ENCODE measurements at regions not wholly inside any gene's neighbourhood (a gene's known extent, or its start where the extent isn't known, plus 50 kb on each side); places are given as distances from the start of the nearest gene placed in this dataset.
A peak's percentile ranks its signal among the peaks of the same experiment; 100 is the strongest.

DNA sequence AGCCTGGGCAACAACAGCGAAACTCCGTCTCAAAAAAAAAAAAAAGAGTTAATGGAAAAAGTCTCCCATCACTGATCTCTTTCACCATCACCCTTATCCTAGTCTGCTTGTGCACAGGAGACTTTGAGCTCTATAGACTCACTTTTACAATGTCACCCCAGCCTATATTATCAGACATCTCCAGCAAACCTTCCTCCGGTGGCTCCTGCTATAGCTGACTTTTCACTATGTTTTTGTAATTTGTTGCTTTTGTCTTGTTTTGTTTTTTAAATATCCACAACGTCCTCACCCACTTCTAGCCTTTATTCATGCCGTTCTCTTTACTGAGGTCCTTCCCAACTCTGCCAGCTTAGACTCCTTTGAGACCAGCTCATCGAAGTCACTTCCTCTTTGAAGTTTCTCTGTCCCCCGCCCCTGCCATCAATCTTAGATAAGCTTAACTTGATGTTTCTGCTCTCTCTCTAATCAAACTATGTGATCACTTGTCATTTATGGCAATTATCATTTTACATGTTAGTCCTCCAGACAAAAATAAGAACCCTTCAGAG is 82.7 kb upstream of the CHD2 start:
- WGBS: 69% methylated on average over 7 of the region's 7 CpGs
- H3K9me3 ChIP-seq: no peaks in the 10 kb centered on the region
- no peaks in the 10 kb centered on the region for H3K27me3 ChIP-seq
- no peak for TF ChIP-seq POLR2AphosphoS5 (IDR thresholded peaks at IDR 0.05)
- no peak for TF ChIP-seq CTCF (IDR thresholded peaks at IDR 0.05)
- no peak for TF ChIP-seq POLR2A (IDR thresholded peaks at IDR 0.05; ENCODE audit: low read depth)
- TF ChIP-seq EP300 (IDR thresholded peaks at IDR 0.05): no peak
- H3K4me1 ChIP-seq: peaks cover 13 to 31% (median 21%) of the 10 kb centered on the region in 4 donors
- H3K4me3 ChIP-seq: no peak overlapping the region
- intact Hi-C loops (cut with DNase I): no loop called here
- no peak overlapping the region for H3K27ac ChIP-seq (replicated peaks in 1 of 4)
- no peaks in the 10 kb centered on the region for H3K36me3 ChIP-seq
- no peak for DNase-seq (ENCODE audit: extremely low spot score)

GRCh38 chr15:92818651-92819277 is 81.4 kb upstream of the CHD2 start:
- Histone ChIP-seq H3K36me3 (no peaks in the 10 kb centered on the region), H3K27ac (replicated peaks in 1 of 4) (no peak overlapping the region), H3K27me3 (no peaks in the 10 kb centered on the region), H3K4me3 (no peak overlapping the region), H3K9me3 (no peaks in the 10 kb centered on the region), H3K4me1 (peaks cover 13 to 29% (median 20%) of the 10 kb centered on the region in 4 donors)
- DNase-seq (ENCODE audit: extremely low spot score): no peak
- no peak for TF ChIP-seq POLR2A (IDR thresholded peaks at IDR 0.05; ENCODE audit: low read depth)
- no peak for TF ChIP-seq POLR2AphosphoS5 (IDR thresholded peaks at IDR 0.05)
- no peak for TF ChIP-seq CTCF (IDR thresholded peaks at IDR 0.05)
- no peak for TF ChIP-seq EP300 (IDR thresholded peaks at IDR 0.05)
- 73% methylated on average over 16 of the region's 16 CpGs for WGBS
- intact Hi-C loops (cut with DNase I): no loop called here

DNA sequence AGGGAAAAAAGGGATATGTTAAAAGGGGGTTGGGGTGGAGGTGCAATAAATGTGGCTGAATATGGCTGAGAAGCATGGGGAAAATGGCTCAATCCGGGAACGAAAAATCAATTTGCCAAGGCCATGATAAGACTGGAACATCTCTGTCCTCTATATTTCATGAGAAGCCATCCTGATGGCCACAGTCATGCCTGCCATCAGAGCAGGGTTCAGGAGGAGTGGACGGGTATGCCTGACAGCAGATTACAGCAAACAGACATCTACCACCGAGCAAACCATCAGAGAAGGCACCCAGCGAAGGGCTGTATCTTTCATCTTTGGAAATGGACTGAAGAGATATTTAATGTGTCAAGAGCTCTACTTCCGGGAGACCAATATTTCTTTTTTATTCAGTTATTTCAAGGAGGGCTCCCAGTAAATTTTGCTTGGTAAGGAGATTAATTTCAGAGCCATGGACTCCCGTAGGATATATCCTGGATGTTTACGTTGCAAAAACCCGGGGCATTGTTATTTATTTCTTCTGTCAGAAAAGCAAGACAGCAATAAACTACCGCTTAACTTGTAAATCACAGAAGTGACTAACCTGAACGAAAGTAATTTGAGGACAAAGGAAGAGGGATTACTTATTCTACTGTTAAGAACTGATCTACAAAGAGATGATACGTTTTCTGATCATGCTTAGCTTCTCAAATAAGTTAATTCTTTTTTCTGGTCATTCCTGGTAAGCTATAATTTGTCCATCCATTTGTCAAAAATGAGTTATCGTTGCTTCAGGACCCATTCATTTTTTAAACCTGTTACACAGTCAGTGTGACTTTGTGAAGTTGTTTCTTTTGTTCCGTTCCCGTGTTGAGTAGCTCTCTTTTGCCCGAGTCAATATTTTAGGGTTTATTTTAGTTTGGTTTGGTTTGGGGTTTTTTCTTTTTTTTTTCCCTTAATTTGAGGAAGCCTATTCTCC is 80.6 kb upstream of the CHD2 start:
- H3K4me3 ChIP-seq: peak overlapping the region; percentile 40 to 54 (median 48)
- no peak for TF ChIP-seq POLR2AphosphoS5 (IDR thresholded peaks at IDR 0.05)
- TF ChIP-seq CTCF (IDR thresholded peaks at IDR 0.05): no peak
- no peak for TF ChIP-seq EP300 (IDR thresholded peaks at IDR 0.05)
- TF ChIP-seq POLR2A (IDR thresholded peaks at IDR 0.05; ENCODE audit: low read depth): no peak
- no peaks in the 10 kb centered on the region for H3K9me3 ChIP-seq
- H3K36me3 ChIP-seq: no peaks in the 10 kb centered on the region
- H3K27ac ChIP-seq (replicated peaks in 1 of 4): peak overlapping the region; percentile 78 to 85 (median 83)
- H3K4me1 ChIP-seq: peaks cover 13 to 29% (median 20%) of the 10 kb centered on the region in 4 donors
- WGBS: 33% methylated on average over 16 of the region's 16 CpGs
- no peaks in the 10 kb centered on the region for H3K27me3 ChIP-seq
- no peak for DNase-seq (ENCODE audit: extremely low spot score)
- intact Hi-C loops (cut with DNase I): no loop called here

DNA sequence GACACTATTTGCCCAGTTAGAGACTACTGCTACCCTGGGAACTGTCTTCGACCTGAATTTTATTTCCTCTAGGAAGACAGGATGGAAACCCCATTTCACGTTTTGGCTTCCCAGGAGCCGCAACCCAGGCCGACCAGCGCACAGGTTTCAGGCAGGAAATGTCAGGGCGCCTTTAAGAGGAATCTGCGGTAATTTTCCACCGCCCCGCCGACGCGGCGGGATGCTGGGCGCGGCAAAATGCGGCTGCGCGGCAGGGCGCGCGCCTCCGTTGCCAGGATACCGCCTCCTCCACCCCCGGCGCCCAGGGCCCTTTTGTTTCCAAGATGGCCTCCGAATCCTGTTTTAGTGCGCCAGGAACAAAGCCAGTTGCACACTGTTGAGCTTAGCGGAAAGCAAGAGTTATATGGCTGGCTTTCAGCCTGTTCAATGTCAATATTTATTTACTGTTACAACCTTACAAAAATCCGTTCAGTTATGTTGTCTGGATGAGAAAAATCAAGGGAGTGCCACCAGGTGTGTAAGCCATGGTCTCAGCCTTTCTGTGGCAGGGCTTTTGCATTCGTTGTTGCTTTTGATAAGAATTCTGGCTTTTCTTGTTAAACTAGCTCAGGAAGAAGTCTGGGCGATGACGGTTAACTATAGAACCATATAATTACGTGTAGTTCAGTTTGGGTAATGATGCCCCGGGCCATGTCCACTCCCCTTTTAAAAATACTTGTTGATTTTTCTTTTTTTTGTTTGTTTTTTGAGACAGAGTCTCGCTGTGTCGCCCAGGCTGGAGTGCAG is 79.7 kb upstream of the CHD2 start:
- H3K9me3 ChIP-seq: no peaks in the 10 kb centered on the region
- peak in 1 of 3 experiments; percentile 48 for TF ChIP-seq CTCF (IDR thresholded peaks at IDR 0.05)
- no peak for TF ChIP-seq EP300 (IDR thresholded peaks at IDR 0.05)
- peak; percentile 84 to 91 for TF ChIP-seq POLR2AphosphoS5 (IDR thresholded peaks at IDR 0.05)
- intact Hi-C loops (cut with DNase I): no loop called here
- peaks cover 13 to 29% (median 20%) of the 10 kb centered on the region in 4 donors for H3K4me1 ChIP-seq
- H3K27me3 ChIP-seq: no peaks in the 10 kb centered on the region
- peak overlapping the region; percentile 78 to 85 (median 83) for H3K27ac ChIP-seq (replicated peaks in 1 of 4)
- peak overlapping the region; percentile 40 to 54 (median 48) for H3K4me3 ChIP-seq
- H3K36me3 ChIP-seq: no peaks in the 10 kb centered on the region
- WGBS: 34% methylated on average over 15 of the region's 36 CpGs
- peak; percentile 96 for DNase-seq (ENCODE audit: extremely low spot score)

All from esophagus muscularis mucosa (tissue), 4 donors.